ENCODE measurements at regions not wholly inside any gene's neighbourhood (a gene's known extent, or its start where the extent isn't known, plus 50 kb on each side); places are given as distances from the start of the nearest gene placed in this dataset.

DNA sequence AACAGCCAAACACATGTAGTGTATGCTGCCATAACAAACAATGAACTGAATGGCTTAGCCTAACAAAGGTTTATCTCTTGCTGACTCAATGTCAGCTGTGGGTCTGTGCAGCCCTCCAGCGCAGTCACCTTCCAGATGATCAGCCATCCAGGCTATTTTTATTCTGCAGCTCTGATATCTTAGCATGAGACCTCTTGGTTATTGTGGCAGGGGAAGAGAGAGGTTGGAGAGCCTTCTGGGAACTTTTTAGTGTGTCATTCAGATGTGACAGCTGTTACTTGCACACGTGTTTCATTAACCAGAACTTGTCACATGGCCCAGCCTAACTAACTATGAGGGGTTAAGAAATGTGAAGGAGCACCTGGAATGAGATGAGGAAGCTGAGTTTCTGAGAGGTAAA is 202.5 kb downstream of the DHX35 start:
- in situ Hi-C loops (cut with MboI): no loop called here
- H4K20me1 ChIP-seq (ENCODE audit: insufficient read depth): no peaks in the 10 kb centered on the region
- H3K4me3 ChIP-seq: no peak overlapping the region
- no peaks in the 10 kb centered on the region for H3K79me2 ChIP-seq (ENCODE audit: insufficient read depth)
- no peak overlapping the region for H3K4me2 ChIP-seq (ENCODE audit: unreplicated experiment)
- TF ChIP-seq EZH2phosphoT487 (IDR thresholded peaks at IDR 0.05; ENCODE audit: insufficient read depth, low read depth): no peak
- TF ChIP-seq EZH2 (IDR thresholded peaks at IDR 0.05; ENCODE audit: insufficient read depth, poor library complexity, severe bottlenecking): no peak
- H3K9ac ChIP-seq: no peak overlapping the region
- no peak overlapping the region for H2AFZ ChIP-seq
- H3K9me3 ChIP-seq (ENCODE audit: low read depth): no peaks in the 10 kb centered on the region
- H3K27ac ChIP-seq: no peak overlapping the region
- 23 to 25% methylated on average over 2 of the region's 2 CpGs for WGBS, 2 experiments (ENCODE audit: low coverage in 1 of 2, low lambda C conversion rate in 2 of 2, missing lambda C conversion rate in 2 of 2)
- no peaks in the 10 kb centered on the region for H3K36me3 ChIP-seq (ENCODE audit: low read depth)
- DNase-seq: no peak
- H3K4me1 ChIP-seq (ENCODE audit: insufficient read depth): no peaks in the 10 kb centered on the region
- no peaks in the 10 kb centered on the region for H3F3A ChIP-seq (ENCODE audit: insufficient read depth)
- H3K27me3 ChIP-seq (replicated peaks; ENCODE audit: insufficient read depth): no peaks in the 10 kb centered on the region
- no peaks in the 10 kb centered on the region for H3K9me2 ChIP-seq (ENCODE audit: insufficient read depth)

DNA sequence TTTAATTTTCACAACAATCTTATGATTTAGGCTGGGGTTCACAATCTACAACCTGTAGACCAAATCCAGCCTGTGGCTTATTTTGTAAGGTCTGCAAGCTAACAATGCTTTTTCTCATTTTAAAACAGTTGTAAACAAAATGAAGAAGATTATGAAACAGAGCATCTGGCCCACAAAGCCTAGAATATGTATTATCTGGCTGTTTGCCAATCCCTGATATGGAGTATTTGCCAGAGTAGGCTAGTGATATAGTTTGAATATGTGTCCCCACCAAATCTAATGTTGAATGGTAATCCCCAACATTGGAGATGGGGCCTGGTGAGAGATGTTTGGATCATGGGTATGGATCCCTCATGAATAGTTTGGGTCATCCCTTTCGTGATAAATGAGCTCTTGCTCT is 201.8 kb downstream of the DHX35 start:
- TF ChIP-seq EZH2phosphoT487 (IDR thresholded peaks at IDR 0.05; ENCODE audit: insufficient read depth, low read depth) (no peak), EZH2 (IDR thresholded peaks at IDR 0.05; ENCODE audit: insufficient read depth, poor library complexity, severe bottlenecking) (no peak)
- Histone ChIP-seq H3K4me1 (ENCODE audit: insufficient read depth) (no peaks in the 10 kb centered on the region), H3K27ac (no peak overlapping the region), H4K20me1 (ENCODE audit: insufficient read depth) (no peaks in the 10 kb centered on the region), H3K4me3 (no peak overlapping the region), H3F3A (ENCODE audit: insufficient read depth) (no peaks in the 10 kb centered on the region), H3K79me2 (ENCODE audit: insufficient read depth) (no peaks in the 10 kb centered on the region), H3K36me3 (ENCODE audit: low read depth) (no peaks in the 10 kb centered on the region), H3K27me3 (replicated peaks; ENCODE audit: insufficient read depth) (no peaks in the 10 kb centered on the region), H3K4me2 (ENCODE audit: unreplicated experiment) (no peak overlapping the region), H3K9me3 (ENCODE audit: low read depth) (no peaks in the 10 kb centered on the region), H3K9ac (no peak overlapping the region), H2AFZ (no peak overlapping the region), H3K9me2 (ENCODE audit: insufficient read depth) (no peaks in the 10 kb centered on the region)
- in situ Hi-C loops (cut with MboI): no loop called here
- 0 to 36% methylated on average over 1 of the region's 1 CpG for WGBS, 2 experiments (ENCODE audit: low coverage in 1 of 2, low lambda C conversion rate in 2 of 2, missing lambda C conversion rate in 2 of 2)
- no peak for DNase-seq

DNA sequence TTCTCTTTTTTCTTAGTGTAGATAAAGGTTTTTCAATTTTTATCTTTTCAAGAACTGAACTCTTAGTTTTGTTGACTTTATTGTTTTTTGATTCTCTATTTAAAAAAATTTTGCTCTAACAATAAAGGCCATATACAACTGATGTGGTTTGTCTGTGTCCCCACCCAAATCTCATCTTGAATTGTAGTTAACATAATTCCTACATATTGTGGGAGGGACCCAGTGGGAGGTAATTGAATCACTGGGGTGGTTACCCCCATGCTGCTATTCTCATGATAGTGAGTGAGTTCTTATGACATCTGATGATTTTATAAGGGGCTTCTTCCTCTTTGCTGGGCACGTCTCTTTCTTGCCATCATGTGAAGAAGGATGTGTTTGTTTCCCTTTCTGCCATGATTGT is 199.8 kb downstream of the DHX35 start:
- Histone ChIP-seq H3K27me3 (replicated peaks; ENCODE audit: insufficient read depth) (no peaks in the 10 kb centered on the region), H3K79me2 (ENCODE audit: insufficient read depth) (no peaks in the 10 kb centered on the region), H3K4me1 (ENCODE audit: insufficient read depth) (no peaks in the 10 kb centered on the region), H3K36me3 (ENCODE audit: low read depth) (no peaks in the 10 kb centered on the region), H3K9me2 (ENCODE audit: insufficient read depth) (no peaks in the 10 kb centered on the region), H3F3A (ENCODE audit: insufficient read depth) (no peaks in the 10 kb centered on the region), H3K4me2 (ENCODE audit: unreplicated experiment) (no peak overlapping the region), H4K20me1 (ENCODE audit: insufficient read depth) (no peaks in the 10 kb centered on the region), H3K4me3 (no peak overlapping the region), H3K9ac (no peak overlapping the region), H3K9me3 (ENCODE audit: low read depth) (no peaks in the 10 kb centered on the region), H2AFZ (no peak overlapping the region), H3K27ac (no peak overlapping the region)
- in situ Hi-C loops (cut with MboI): no loop called here
- WGBS, 2 experiments (ENCODE audit: low coverage in 1 of 2, low lambda C conversion rate in 2 of 2, missing lambda C conversion rate in 2 of 2): 0 to 7% methylated on average over 1 of the region's 1 CpG
- no peak for TF ChIP-seq EZH2 (IDR thresholded peaks at IDR 0.05; ENCODE audit: insufficient read depth, poor library complexity, severe bottlenecking)
- TF ChIP-seq EZH2phosphoT487 (IDR thresholded peaks at IDR 0.05; ENCODE audit: insufficient read depth, low read depth): no peak
- no peak for DNase-seq

DNA sequence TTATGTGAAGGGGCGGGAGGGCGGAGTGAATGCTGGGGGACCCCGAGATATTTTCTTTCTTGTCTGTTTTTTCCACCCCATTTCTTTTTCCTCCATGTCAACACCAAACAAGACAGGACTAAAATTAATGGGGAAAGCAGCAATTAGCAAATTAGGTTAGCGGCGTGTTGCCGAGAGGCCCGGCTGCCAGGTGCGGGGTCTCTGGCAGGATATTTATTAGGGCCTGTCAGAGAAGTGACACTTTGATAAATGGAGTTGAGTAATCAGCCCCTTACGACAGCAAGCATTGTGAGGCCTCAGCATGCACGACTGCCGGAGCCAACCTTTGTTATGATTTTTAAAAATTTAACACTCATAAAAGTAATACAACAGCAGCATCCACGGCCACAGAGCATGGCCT is 193.8 kb downstream of the DHX35 start:
- no peak overlapping the region for H3K4me3 ChIP-seq
- TF ChIP-seq EZH2 (IDR thresholded peaks at IDR 0.05; ENCODE audit: insufficient read depth, poor library complexity, severe bottlenecking) (no peak), EZH2phosphoT487 (IDR thresholded peaks at IDR 0.05; ENCODE audit: insufficient read depth, low read depth) (no peak)
- H3K27ac ChIP-seq: no peak overlapping the region
- WGBS, 2 experiments (ENCODE audit: low coverage in 1 of 2, low lambda C conversion rate in 2 of 2, missing lambda C conversion rate in 2 of 2): 13 to 14% methylated on average over 12 of the region's 12 CpGs
- no peaks in the 10 kb centered on the region for H3K9me2 ChIP-seq (ENCODE audit: insufficient read depth)
- H3K79me2 ChIP-seq (ENCODE audit: insufficient read depth): no peaks in the 10 kb centered on the region
- H3K27me3 ChIP-seq (replicated peaks; ENCODE audit: insufficient read depth): no peaks in the 10 kb centered on the region
- in situ Hi-C loops (cut with MboI): no loop called here
- H3K4me1 ChIP-seq (ENCODE audit: insufficient read depth): no peaks in the 10 kb centered on the region
- DNase-seq: no peak
- H4K20me1 ChIP-seq (ENCODE audit: insufficient read depth): no peaks in the 10 kb centered on the region
- no peaks in the 10 kb centered on the region for H3F3A ChIP-seq (ENCODE audit: insufficient read depth)
- H3K4me2 ChIP-seq (ENCODE audit: unreplicated experiment): no peak overlapping the region
- H3K9ac ChIP-seq: no peak overlapping the region
- H3K9me3 ChIP-seq (ENCODE audit: low read depth): no peaks in the 10 kb centered on the region
- H2AFZ ChIP-seq: no peak overlapping the region
- H3K36me3 ChIP-seq (ENCODE audit: low read depth): no peaks in the 10 kb centered on the region

DNA sequence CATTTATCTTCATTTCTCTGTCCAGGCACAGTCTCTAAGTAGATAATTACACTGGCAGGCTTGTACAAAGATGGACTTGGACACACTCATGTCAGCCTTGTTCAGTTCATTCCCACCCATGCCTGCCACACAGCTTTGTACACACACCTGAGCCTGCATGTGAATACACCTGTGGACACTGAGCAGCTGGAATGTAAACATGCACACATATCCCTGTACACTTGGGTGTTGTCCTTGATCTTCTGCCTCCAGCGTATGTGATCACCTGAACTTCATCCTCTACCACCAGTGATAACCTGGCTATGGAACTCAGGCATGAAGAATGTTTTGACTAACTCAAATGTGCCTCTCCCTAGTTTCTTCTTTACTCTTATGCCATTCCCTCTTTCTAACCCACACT is 190.6 kb downstream of the DHX35 start:
- Histone ChIP-seq H3K4me1 (ENCODE audit: insufficient read depth) (no peaks in the 10 kb centered on the region), H2AFZ (no peak overlapping the region), H4K20me1 (ENCODE audit: insufficient read depth) (no peaks in the 10 kb centered on the region), H3K4me2 (ENCODE audit: unreplicated experiment) (no peak overlapping the region), H3K9me3 (ENCODE audit: low read depth) (no peaks in the 10 kb centered on the region), H3K27ac (no peak overlapping the region), H3K36me3 (ENCODE audit: low read depth) (no peaks in the 10 kb centered on the region), H3K9me2 (ENCODE audit: insufficient read depth) (no peaks in the 10 kb centered on the region), H3F3A (ENCODE audit: insufficient read depth) (no peaks in the 10 kb centered on the region), H3K79me2 (ENCODE audit: insufficient read depth) (no peaks in the 10 kb centered on the region), H3K9ac (no peak overlapping the region), H3K4me3 (no peak overlapping the region), H3K27me3 (replicated peaks; ENCODE audit: insufficient read depth) (no peaks in the 10 kb centered on the region)
- no peak for DNase-seq
- in situ Hi-C loops (cut with MboI): no loop called here
- TF ChIP-seq EZH2phosphoT487 (IDR thresholded peaks at IDR 0.05; ENCODE audit: insufficient read depth, low read depth) (no peak), EZH2 (IDR thresholded peaks at IDR 0.05; ENCODE audit: insufficient read depth, poor library complexity, severe bottlenecking) (no peak)
- WGBS, 2 experiments (ENCODE audit: low coverage in 1 of 2, low lambda C conversion rate in 2 of 2, missing lambda C conversion rate in 2 of 2): 33 to 50% methylated on average over 1 of the region's 1 CpG
